OCI-LY7 (cell line): ENCODE measurements at regions not wholly inside any gene's neighbourhood (a gene's known extent, or its start where the extent isn't known, plus 50 kb on each side); places are given as distances from the start of the nearest gene placed in this dataset.

ENCODE experiments used
- BruUV-seq: library from RNA; stranded (reverse); fragments of 400-500 nt; replicated peaks from 2 replicates; lab custom pipeline; 2021; lab: Mats Ljungman, UMichigan
- CTCF ChIA-PET: fragments of 300-600 bp; sonication (Branson Sonifier 250); formaldehyde crosslinking; loops from one replicate; lab custom pipeline; 2022; ENCODE audit warnings: antibody characterized with exemption; ENCODE audit not compliant: unreplicated experiment; lab: Charles Lee
- POLR2A ChIA-PET: fragments of 300-600 bp; sonication (Branson Sonifier 250); formaldehyde crosslinking; loops from one replicate; lab custom pipeline; 2022; ENCODE audit warnings: antibody characterized with exemption; lab: Charles Lee
- DNase-seq: peaks from one replicate; pipeline ENCODE4 v3.0.0-alpha.2; 2015; ENCODE audit warnings: low spot score
- H2AFZ ChIP-seq: fragments of 200-600 bp; sonication (generic), shearing (Covaris generic); 2 replicates; pipeline ENCODE4 v1.6.1; 2014; ENCODE audit warnings: mild to moderate bottlenecking, antibody characterized with exemption, low read length, moderate library complexity
- H3K27ac ChIP-seq: fragments of 200-600 bp; sonication (generic); 2 replicates; pipeline ENCODE4 v1.5.1; 2014; ENCODE audit warnings: mixed run types, low read depth, mild to moderate bottlenecking, moderate library complexity, low read length, inconsistent platforms; ENCODE audit not compliant: poor library complexity, severe bottlenecking
- H3K36me3 ChIP-seq: fragments of 200-600 bp; sonication (generic); 2 replicates; pipeline ENCODE4 v1.6.1; 2014; ENCODE audit warnings: mild to moderate bottlenecking, antibody characterized with exemption, low read length, moderate library complexity, mixed read lengths; ENCODE audit not compliant: insufficient read depth
- H3K4me1 ChIP-seq: fragments of 200-600 bp; sonication (generic); 2 replicates; pipeline ENCODE4 v1.5.1; 2014; ENCODE audit warnings: mild to moderate bottlenecking, low read length; ENCODE audit not compliant: insufficient read depth, poor library complexity, severe bottlenecking
- H3K4me2 ChIP-seq: fragments of 200-600 bp; sonication (generic); 2 replicates; pipeline ENCODE4 v1.6.1; 2014; ENCODE audit warnings: mild to moderate bottlenecking, low read length
- H3K4me3 ChIP-seq: fragments of 200-600 bp; sonication (generic); 2 replicates; pipeline ENCODE4 v1.5.1; 2014; ENCODE audit warnings: mild to moderate bottlenecking, low read depth, low read length; ENCODE audit not compliant: poor library complexity, severe bottlenecking
- H3K79me2 ChIP-seq: fragments of 200-600 bp; sonication (generic); 2 replicates; pipeline ENCODE4 v1.6.1; 2016; ENCODE audit warnings: low read depth, mild to moderate bottlenecking, low read length, moderate library complexity, mixed read lengths; ENCODE audit not compliant: insufficient read depth
- H3K9me2 ChIP-seq: fragments of 200-600 bp; sonication (generic); 2 replicates; pipeline ENCODE4 v1.6.1; 2016; ENCODE audit warnings: mild to moderate bottlenecking, low read length, mixed read lengths; ENCODE audit not compliant: insufficient read depth
- H3K9me3 ChIP-seq: fragments of 200-600 bp; sonication (generic); 2 replicates; pipeline ENCODE4 v1.6.1; 2014; ENCODE audit warnings: mild to moderate bottlenecking, mixed run types, low read length, mixed read lengths
- H4K20me1 ChIP-seq: fragments of 200-600 bp; sonication (generic); 2 replicates; pipeline ENCODE4 v1.6.1; 2014; ENCODE audit warnings: mild to moderate bottlenecking, antibody characterized with exemption, low read length, moderate library complexity, mixed read lengths; ENCODE audit not compliant: insufficient read depth
- EZH2phosphoT487 ChIP-seq: fragments of 200-600 bp; sonication (generic); IDR thresholded peaks from 2 replicates; pipeline ENCODE4 v1.6.1; 2018; ENCODE audit warnings: low read depth, borderline replicate concordance, mild to moderate bottlenecking, mixed run types, antibody characterized with exemption, low read length, moderate library complexity, mixed read lengths
- intact Hi-C: fragments of 100-400 bp; cut with micrococcal nuclease; formaldehyde crosslinking; loops from one replicate; pipeline ENCODE4 v1.10.0; 2022; ENCODE audit not compliant: unreplicated experiment
- TF ChIP-seq, protein P1 (sequence below): fragments of 200-600 bp; sonication (generic); conservative IDR thresholded peaks from 2 replicates; pipeline ENCODE4 v1.5.1; 2014; ENCODE audit warnings: mild to moderate bottlenecking, antibody characterized with exemption, low read length, moderate library complexity, mixed read lengths

DNA sequence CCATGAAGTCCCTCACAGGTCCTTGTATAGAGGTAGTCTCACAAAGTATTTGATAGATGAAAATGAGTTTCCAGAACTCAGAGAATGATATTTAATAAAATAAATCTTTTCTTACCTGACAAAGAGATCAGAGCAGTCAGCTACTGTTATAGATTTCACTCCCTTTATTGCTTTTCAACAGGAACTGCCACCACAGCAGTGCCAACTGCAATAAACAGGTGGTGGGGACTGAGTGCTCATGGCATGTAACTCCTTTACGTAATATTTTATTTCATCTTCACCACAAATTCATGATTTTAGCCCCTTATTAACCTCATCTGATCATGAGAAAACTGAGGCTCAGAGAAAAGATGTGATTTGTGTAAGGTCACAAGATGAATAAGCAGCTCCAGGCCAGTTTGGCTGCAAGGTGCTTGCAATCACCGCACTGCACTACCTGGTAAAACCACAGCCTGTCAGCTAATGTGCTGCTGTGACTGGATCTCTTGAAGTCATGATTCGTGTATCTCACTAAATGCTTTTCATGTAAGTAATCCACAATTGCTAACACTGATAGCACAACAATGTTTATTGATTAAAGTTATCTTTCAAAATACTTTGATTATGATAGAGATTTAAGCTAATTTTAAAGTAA is 78.8 kb downstream of the WNT5A start:
- Histone ChIP-seq H3K27ac (no peak overlapping the region), H3K4me1 (peaks cover 10% of the 10 kb centered on the region), H4K20me1 (no peaks in the 10 kb centered on the region), H3K79me2 (no peaks in the 10 kb centered on the region), H3K36me3 (no peaks in the 10 kb centered on the region), H3K9me3 (no peaks in the 10 kb centered on the region), H3K4me2 (no peak overlapping the region), H3K9me2 (no peaks in the 10 kb centered on the region), H3K4me3 (no peak overlapping the region), H2AFZ (no peak overlapping the region)
- no peak for DNase-seq
- POLR2A ChIA-PET = interaction anchor here (0.7 kb wide), 1 partner anchor 43 kb away, joined by 6 read pairs; no protein-coding TSS in a partner anchor
- CTCF ChIA-PET = no interaction called here
- BruUV-seq = no TSS peak
- intact Hi-C loops = loop anchor here (10.0 kb wide), 1 partner anchor 554 kb away; no protein-coding TSS in a partner anchor
- TF ChIP-seq, protein P1, sequence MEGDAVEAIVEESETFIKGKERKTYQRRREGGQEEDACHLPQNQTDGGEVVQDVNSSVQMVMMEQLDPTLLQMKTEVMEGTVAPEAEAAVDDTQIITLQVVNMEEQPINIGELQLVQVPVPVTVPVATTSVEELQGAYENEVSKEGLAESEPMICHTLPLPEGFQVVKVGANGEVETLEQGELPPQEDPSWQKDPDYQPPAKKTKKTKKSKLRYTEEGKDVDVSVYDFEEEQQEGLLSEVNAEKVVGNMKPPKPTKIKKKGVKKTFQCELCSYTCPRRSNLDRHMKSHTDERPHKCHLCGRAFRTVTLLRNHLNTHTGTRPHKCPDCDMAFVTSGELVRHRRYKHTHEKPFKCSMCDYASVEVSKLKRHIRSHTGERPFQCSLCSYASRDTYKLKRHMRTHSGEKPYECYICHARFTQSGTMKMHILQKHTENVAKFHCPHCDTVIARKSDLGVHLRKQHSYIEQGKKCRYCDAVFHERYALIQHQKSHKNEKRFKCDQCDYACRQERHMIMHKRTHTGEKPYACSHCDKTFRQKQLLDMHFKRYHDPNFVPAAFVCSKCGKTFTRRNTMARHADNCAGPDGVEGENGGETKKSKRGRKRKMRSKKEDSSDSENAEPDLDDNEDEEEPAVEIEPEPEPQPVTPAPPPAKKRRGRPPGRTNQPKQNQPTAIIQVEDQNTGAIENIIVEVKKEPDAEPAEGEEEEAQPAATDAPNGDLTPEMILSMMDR = no peak
- no peak for TF ChIP-seq EZH2phosphoT487

DNA sequence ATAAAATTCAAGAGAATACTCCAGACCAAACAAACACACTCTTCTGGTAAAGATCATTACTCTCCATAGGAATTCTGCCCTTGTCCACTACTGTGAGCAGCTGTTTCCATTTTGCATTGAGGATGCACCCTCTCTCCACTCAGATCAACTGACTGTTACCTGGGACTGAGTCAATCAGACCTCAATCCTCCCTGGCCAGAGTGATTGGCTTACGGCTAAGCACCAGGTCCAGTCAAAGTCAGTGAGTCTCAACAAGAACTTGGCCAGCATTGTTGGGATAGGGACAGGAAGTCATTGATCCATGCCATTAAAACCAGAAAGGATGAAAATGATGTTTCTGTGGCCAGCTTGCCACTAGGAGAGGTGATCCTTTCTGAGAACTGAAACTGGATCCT is 79.7 kb downstream of the WNT5A start:
- peaks cover 10% of the 10 kb centered on the region for H3K4me1 ChIP-seq
- no peak overlapping the region for H3K4me3 ChIP-seq
- ChIA-PET CTCF (no interaction called here), POLR2A (no interaction called here)
- no peaks in the 10 kb centered on the region for H3K9me2 ChIP-seq
- no peaks in the 10 kb centered on the region for H3K36me3 ChIP-seq
- H3K9me3 ChIP-seq = no peaks in the 10 kb centered on the region
- no peaks in the 10 kb centered on the region for H4K20me1 ChIP-seq
- no peak overlapping the region for H3K27ac ChIP-seq
- no peak overlapping the region for H2AFZ ChIP-seq
- intact Hi-C loops = loop anchor here (10.0 kb wide), 1 partner anchor 553 kb away; no protein-coding TSS in a partner anchor
- no peaks in the 10 kb centered on the region for H3K79me2 ChIP-seq
- no peak overlapping the region for H3K4me2 ChIP-seq
- DNase-seq = no peak
- no TSS peak for BruUV-seq
- TF ChIP-seq EZH2phosphoT487 = no peak
- TF ChIP-seq, protein P1 = no peak
